ENCODE measurements at regions not wholly inside any gene's neighbourhood (a gene's known extent, or its start where the extent isn't known, plus 50 kb on each side); places are given as distances from the start of the nearest gene placed in this dataset.
"Not testable (repeated sequence)": the region's sequence is repeated elsewhere in the genome, so short reads cannot be mapped to it uniquely, and the experiment has no call there.

GRCh38 chr1:222420633-222421032 is 127.3 kb downstream of the HHIPL2 start:
- no peak for DNase-seq (ENCODE audit: low read depth)
- in situ Hi-C loops (cut with HindIII; ENCODE audit: low pct_unique_long_range_greater_than_20kb, low sequenced_read_pairs), result no loop called here

- no peak for DNase-seq (ENCODE audit: low read depth)
- in situ Hi-C loops (cut with HindIII; ENCODE audit: low pct_unique_long_range_greater_than_20kb, low sequenced_read_pairs), result no loop called here
Measured at GRCh38 chr1:222418654-222419053, 129.2 kb downstream of the HHIPL2 start.

GRCh38 chr1:222417264-222417663 is 130.6 kb downstream of the HHIPL2 start:
- DNase-seq (ENCODE audit: low read depth), result no peak
- in situ Hi-C loops (cut with HindIII; ENCODE audit: low pct_unique_long_range_greater_than_20kb, low sequenced_read_pairs), result no loop called here

GRCh38 chr1:222416001-222416791 is 131.7 kb downstream of the HHIPL2 start:
- in situ Hi-C loops (cut with HindIII; ENCODE audit: low pct_unique_long_range_greater_than_20kb, low sequenced_read_pairs), result no loop called here
- no peak for DNase-seq (ENCODE audit: low read depth)

DNA sequence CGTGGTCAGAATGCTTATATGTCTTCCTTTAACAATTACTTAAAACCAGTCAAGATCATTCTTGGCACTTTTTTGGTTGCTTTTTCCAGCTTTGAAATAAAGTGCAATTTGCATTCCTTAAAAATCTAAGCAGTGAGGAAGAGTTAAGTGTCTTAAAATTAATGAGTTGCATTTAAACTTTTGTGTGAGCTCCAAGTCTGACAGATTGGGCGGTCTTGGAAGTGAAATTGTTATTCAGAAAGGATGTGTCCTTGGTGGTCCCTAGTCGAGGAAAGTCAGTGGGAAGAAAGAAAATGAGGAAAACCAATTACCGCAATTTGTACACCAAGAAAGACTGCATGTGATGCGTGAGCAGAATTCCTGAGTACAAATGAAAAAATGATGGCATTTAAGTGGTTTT is 132.5 kb downstream of the HHIPL2 start:
- in situ Hi-C loops (cut with HindIII; ENCODE audit: low pct_unique_long_range_greater_than_20kb, low sequenced_read_pairs), result no loop called here

GRCh38 chr1:222413991-222414549 is 133.8 kb downstream of the HHIPL2 start:
- in situ Hi-C loops (cut with HindIII; ENCODE audit: low pct_unique_long_range_greater_than_20kb, low sequenced_read_pairs), result no loop called here
- DNase-seq (ENCODE audit: low read depth), result no peak

More for the DNA sequence above, 132.5 kb downstream of the HHIPL2 start:
- no peak for DNase-seq (ENCODE audit: low read depth)

GRCh38 chr1:222413436-222413835 is 134.5 kb downstream of the HHIPL2 start:
- no peak for DNase-seq (ENCODE audit: low read depth)
- in situ Hi-C loops (cut with HindIII; ENCODE audit: low pct_unique_long_range_greater_than_20kb, low sequenced_read_pairs), result no loop called here

DNA sequence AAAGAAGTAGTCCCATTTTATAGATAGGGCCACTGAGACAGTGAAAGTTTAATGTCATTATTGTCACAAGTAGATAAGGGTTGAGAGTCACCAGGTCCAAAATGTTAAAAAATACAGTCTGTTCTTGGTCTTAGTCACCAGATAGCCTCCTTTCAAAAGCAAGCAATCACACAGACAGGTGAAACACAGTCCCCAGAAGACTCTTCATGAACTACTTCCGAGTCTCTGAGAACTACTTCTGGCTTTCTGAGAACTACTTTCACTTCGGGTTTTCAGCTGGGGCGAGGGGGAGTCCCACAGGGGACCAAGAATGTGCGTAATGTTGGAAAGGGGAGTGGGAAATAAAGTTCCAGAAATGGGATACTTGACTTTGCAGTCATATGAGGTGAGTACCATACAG is 143.2 kb downstream of the HHIPL2 start:
- DNase-seq (ENCODE audit: low read depth), result no peak
- in situ Hi-C loops (cut with HindIII; ENCODE audit: low pct_unique_long_range_greater_than_20kb, low sequenced_read_pairs), result no loop called here

GRCh38 chr1:222399197-222399596 is 148.7 kb downstream of the HHIPL2 start:
- in situ Hi-C loops (cut with HindIII; ENCODE audit: low pct_unique_long_range_greater_than_20kb, low sequenced_read_pairs), result no loop called here

GRCh38 chr1:222394224-222394623 is 153.7 kb downstream of the HHIPL2 start:
- in situ Hi-C loops (cut with HindIII; ENCODE audit: low pct_unique_long_range_greater_than_20kb, low sequenced_read_pairs), result no loop called here
- no peak for DNase-seq (ENCODE audit: low read depth)

More at GRCh38 chr1:222399197-222399596, 148.7 kb downstream of the HHIPL2 start:
- DNase-seq (ENCODE audit: low read depth), result no peak

DNA sequence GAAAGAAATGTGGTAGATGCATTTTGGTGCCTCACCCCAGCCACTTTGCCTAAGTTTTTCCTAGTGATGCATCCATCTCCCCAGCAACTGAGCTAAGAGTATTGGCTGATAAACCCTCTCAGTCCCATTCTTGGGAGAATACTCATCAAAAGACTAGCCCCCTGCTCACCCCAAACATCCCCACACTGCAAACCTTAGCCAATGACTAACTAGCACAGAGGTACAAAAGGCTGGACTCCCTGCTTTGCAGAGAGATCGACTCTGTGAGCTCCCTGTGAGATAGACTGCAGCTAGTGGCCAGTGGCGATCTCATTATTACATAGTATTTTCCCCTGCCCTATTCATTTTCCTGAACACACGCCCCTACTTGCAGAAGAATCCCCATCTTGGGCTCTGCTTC is 155.3 kb downstream of the HHIPL2 start:
- no peak for DNase-seq (ENCODE audit: low read depth)
- in situ Hi-C loops (cut with HindIII; ENCODE audit: low pct_unique_long_range_greater_than_20kb, low sequenced_read_pairs), result no loop called here

- no peak for DNase-seq (ENCODE audit: low read depth)
- in situ Hi-C loops (cut with HindIII; ENCODE audit: low pct_unique_long_range_greater_than_20kb, low sequenced_read_pairs), result no loop called here
Measured at GRCh38 chr1:222390181-222390580, 157.7 kb downstream of the HHIPL2 start.

- in situ Hi-C loops (cut with HindIII; ENCODE audit: low pct_unique_long_range_greater_than_20kb, low sequenced_read_pairs), result no loop called here
- no peak for DNase-seq (ENCODE audit: low read depth)
Measured at GRCh38 chr1:222387007-222387814, 160.7 kb downstream of the HHIPL2 start.

DNA sequence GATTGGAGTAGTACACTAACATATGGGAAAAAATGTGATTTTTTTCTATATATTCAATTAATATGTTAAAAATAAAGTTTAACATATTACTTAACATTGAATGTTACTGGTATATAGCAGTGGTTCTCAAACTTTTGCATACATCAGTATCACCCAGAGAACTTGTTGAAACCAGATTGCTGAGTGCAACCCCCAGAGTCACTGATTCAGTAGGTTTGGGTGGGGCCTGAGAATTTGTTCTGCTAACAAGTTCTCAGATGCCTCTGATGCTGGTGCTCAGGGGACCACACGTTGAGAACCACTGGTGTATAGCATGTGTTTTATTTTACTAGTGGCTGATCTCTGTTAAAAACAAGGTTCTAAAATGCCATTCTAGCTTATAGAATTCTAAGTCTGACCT is 161.9 kb downstream of the HHIPL2 start:
- no peak for DNase-seq (ENCODE audit: low read depth)
- in situ Hi-C loops (cut with HindIII; ENCODE audit: low pct_unique_long_range_greater_than_20kb, low sequenced_read_pairs), result no loop called here

DNA sequence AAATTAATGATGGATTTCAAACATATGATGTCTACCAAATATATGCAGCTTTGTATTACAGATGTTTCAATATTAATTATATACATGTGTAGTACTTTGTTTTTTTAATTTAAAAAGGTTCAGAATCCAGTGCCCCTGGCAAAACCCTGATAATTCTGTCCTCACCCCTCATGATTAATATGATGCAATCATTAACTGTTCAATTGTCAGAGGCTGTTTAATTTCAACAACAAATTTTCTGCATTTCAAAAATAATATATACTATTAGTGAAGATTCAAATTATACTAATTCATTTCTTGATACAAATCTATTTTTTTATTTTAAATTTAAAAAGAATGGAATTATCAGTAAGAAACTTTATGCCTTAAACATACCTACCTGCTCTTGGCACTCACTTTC is 162.6 kb downstream of the HHIPL2 start:
- no peak for DNase-seq (ENCODE audit: low read depth)
- in situ Hi-C loops (cut with HindIII; ENCODE audit: low pct_unique_long_range_greater_than_20kb, low sequenced_read_pairs), result no loop called here

- DNase-seq (ENCODE audit: low read depth), result no peak
- in situ Hi-C loops (cut with HindIII; ENCODE audit: low pct_unique_long_range_greater_than_20kb, low sequenced_read_pairs), result no loop called here
Measured at GRCh38 chr1:222384531-222384930, 163.4 kb downstream of the HHIPL2 start.

- no peak for DNase-seq (ENCODE audit: low read depth)
- in situ Hi-C loops (cut with HindIII; ENCODE audit: low pct_unique_long_range_greater_than_20kb, low sequenced_read_pairs), result no loop called here
Measured at GRCh38 chr1:222382171-222382570, 165.7 kb downstream of the HHIPL2 start.

DNA sequence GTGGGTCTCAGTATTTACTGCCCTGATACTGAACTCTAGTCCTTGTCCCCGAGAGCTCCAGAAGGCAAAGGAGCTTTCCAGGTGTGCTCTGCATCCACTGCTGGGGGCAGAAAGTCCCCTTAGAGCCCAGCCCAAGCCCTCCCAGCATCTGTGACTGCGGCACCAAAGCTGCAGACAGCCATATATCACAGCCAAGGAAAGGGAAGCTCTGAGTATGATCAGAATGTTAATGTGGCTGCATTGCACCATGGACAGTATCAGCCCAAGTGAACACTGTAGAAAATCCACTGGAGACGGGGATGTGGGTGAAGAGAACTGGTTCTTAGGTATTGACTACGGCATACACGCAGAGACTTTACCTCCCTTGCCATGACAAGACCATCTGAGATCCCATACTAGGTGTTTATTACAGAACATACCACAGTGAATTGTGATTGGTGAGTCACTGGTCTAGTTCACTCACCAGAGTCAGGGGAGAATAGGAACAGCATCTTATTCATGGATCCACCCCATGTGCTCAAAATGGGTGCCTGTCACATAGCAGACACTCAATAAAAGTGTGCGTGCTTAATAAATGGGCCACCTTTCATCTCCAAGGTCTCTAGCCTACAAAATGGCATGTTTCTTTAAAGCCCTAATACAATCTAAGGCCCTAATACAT is 170.3 kb downstream of the HHIPL2 start:
- no peak for DNase-seq (ENCODE audit: low read depth)
- in situ Hi-C loops (cut with HindIII; ENCODE audit: low pct_unique_long_range_greater_than_20kb, low sequenced_read_pairs), result no loop called here

GRCh38 chr1:222376791-222377190 is 171.1 kb downstream of the HHIPL2 start:
- DNase-seq (ENCODE audit: low read depth); in situ Hi-C loops (cut with HindIII; ENCODE audit: low pct_unique_long_range_greater_than_20kb, low sequenced_read_pairs): not testable (repeated sequence)
